GM21825 (cell line): ENCODE measurements at regions not wholly inside any gene's neighbourhood (a gene's known extent, or its start where the extent isn't known, plus 50 kb on each side); places are given as distances from the start of the nearest gene placed in this dataset.

ENCODE experiments used
- ATAC-seq: cut with Tn5 transposase; IDR thresholded peaks from one replicate; pipeline ENCODE4 v1.9.1; 2021; ENCODE audit warnings: mild to moderate bottlenecking, moderate library complexity; ENCODE audit not compliant: unreplicated experiment

GRCh38 chr5:143665866-143666265 lies 146.1 kb upstream of the HMHB1 start:
- ATAC-seq, result no peak

- ATAC-seq, result no peak
Observed at GRCh38 chr5:143664623-143665022, 147.3 kb upstream of the HMHB1 start.

DNA sequence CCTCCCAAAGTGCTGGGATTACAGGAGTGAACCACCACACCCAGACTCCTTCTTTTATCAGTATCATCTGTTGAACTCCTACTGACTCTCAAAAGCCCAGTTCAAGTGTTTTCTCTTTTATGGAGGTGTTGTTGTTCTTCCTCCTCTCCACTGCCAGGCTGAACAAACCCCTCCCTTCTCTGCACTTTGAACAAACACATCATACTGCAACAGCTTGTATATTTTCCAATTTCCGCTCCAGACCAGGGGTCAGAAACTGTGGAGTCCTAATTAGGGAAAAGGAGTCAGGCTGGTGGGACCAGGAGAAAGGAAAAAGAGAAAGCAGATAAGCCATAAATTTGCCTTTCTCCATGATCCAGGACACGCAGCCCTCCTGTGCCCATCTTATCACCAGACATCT lies 148.1 kb upstream of the HMHB1 start:
- ATAC-seq, result no peak

- no peak for ATAC-seq
Observed at GRCh38 chr5:143662020-143662419, 149.9 kb upstream of the HMHB1 start.

- no peak for ATAC-seq
Observed at GRCh38 chr5:143660625-143661024, 151.3 kb upstream of the HMHB1 start.

DNA sequence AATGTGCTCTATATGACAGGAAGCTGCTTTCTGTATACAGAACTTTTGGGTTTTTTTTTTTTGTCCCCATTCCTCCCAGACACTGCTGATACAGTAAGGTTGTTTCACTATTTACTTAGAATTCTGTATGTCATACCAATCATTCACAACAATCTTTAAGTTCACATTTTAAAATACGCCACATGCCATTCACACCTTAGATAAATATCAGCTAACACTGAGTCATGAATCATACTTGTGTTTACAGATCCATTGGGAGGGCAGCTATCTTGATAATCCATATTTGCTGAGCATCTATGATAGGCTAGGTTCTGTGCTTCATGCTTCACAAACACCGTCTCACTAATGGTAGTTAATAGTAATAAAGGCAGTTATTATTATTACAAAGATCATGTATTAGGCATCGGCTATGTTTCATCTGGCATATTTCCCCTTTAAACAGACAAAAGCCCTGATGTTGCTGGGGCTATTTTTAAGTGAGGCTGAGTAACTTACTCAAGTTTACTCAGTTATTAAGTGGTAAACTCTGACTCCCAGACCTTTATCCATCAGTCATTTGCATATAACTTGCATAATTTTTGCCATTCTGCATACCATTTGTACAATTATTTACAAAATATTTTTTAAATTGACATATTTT lies 152.2 kb upstream of the HMHB1 start:
- no peak for ATAC-seq

DNA sequence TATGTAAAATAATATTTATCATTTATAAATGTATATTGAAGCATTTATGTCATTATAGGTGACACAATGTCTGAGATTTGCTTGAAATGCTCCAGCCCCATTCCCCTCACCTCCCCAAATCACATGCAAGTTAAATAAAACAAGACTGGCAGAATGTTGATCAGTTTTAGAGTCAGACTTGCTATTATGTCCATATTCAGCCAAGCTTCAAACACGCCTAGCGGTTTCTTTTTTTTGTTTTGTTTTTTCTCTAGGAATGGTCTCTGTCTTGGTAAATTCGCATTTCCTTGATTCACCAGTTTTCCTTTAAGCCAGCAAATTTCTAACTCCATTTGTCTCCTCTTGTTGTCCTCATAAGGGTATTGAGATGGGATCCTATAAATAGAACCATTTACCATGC lies 153.0 kb upstream of the HMHB1 start:
- no peak for ATAC-seq

GRCh38 chr5:143657647-143658285 lies 154.2 kb upstream of the HMHB1 start:
- no peak for ATAC-seq

GRCh38 chr5:143653766-143654282 lies 158.1 kb upstream of the HMHB1 start:
- ATAC-seq, result no peak

GRCh38 chr5:143653256-143653655 lies 158.7 kb upstream of the HMHB1 start:
- no peak for ATAC-seq

GRCh38 chr5:143652108-143652700 lies 159.8 kb upstream of the HMHB1 start:
- no peak for ATAC-seq

DNA sequence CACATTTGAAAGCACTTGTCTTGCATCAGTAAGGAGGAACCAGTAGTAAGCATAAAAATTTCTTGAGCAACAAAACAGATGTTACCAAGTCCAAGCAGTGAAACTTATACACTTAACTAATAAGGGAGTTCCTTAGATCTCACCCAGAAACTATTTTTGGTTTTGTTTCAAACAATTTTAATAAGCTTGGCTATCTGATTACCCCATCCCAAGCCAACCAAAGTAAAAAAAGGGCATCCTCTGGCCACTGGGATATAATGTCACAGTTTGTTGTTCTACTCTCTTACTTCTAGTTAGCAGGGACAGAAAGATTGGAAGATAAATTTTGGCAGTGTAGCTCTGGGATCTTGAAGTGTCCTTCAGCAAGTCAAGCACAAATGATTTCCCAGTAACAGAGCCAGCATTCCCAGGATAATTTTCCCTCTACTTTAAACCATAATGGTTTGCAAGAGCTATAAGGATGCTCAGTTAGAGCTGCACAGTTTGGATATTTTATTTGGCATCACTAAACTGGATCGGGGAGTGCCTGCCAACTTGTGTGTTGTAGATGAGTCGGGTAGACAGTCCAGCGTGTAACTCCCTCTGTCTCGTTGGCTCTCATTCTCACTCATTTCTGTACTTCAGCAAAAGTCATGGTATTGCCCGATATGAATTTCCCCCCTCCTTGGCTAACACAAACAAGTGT lies 161.9 kb upstream of the HMHB1 start:
- no peak for ATAC-seq

GRCh38 chr5:143648696-143649095 lies 163.3 kb upstream of the HMHB1 start:
- ATAC-seq, result no peak

GRCh38 chr5:143646961-143647360 lies 165.0 kb upstream of the HMHB1 start:
- ATAC-seq, result no peak

DNA sequence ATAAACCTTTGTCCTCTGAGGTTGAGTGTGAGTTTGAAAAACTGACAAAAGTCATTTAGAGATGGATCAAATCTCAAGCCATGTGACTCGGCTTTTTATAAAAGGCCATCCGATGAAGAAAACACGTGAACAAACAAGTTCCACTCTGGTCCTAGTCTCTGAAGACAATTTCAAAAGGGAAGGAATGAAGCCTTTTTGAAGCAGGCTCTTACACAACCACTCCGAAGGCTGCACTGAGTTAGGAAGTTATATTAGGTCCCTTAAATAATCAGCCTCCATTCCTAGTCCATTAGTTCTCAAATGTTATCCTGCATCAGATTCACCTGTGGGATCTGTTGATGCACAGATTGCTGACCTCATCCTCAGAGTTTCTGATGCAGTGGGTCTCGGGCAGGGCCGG lies 166.6 kb upstream of the HMHB1 start:
- no peak for ATAC-seq

DNA sequence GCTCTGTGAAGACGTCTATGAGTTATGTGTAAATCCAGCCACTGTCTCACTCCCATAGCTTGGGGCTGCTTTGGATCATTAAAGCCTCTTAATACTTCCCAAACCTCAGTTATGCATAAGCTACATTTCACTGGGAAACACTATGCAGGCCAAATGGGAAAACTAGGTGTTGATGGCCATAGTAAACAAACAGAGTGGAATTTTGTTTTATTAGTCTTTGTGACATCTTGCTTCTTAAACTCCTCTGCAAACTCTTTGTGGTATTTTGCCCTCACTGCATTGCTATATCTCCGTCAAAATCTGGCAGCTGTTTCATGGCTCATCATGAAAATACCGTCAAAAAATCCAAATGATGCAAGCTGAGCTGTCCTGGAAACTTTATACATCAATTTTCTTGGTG lies 167.2 kb upstream of the HMHB1 start:
- ATAC-seq, result no peak

DNA sequence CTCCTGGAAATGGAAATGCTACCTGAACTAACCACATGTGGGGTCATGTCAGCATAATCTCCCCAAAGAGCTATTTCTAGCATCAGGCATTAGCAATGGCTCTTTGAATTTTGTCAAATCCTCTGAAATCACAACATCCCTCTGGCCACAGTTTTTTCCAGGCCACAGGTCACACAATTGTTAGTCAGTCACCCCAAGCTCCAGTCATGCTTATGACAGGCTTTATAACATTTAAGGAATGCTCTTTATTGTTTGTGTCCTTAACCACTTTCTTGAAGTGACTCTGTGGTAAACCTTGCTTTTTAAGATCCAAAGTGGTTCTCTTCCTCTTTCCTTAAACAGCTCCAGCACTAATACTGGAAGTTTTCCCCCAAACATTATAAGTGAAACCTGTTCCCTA lies 169.2 kb upstream of the HMHB1 start:
- no peak for ATAC-seq

DNA sequence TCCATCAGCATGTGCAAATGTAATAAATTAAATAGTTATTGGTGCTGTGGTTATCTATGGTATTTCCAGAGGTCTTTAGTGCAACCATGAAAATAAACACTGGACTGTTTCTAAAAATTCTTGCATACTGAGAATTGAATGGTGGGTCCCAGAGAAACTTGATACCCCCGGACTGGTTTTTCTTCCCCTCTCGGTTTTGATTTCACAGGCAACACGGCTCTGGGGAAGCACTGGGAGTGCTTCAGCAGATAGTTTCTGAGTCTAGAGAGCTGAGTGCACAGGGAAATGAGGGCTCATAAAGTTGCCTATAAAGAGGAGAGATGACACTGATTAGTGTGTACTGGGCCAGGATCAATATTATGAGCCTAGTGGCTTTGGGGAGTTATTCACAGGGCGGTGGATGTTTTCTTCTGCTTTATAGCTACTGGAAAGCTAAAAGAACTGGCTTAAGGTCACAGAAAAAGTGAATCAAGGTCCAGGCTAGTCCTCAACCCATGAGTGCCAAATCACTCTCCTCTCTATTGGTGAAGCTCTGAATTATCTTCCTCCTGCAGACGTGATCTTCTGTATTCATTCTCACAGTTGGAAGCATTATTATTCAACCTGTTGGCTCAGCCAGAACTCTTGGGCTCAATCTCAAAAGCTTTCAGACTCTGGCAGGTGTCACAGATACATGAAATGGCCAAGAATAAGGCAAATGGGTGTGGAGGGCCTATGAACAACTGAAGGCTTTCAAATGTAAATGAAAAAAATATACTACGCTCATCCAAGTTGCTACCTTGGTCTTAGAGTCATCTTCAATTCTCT lies 170.2 kb upstream of the HMHB1 start:
- peak; percentile 67 for ATAC-seq

- ATAC-seq, result no peak
Observed at GRCh38 chr5:143638654-143639053, 173.3 kb upstream of the HMHB1 start.

DNA sequence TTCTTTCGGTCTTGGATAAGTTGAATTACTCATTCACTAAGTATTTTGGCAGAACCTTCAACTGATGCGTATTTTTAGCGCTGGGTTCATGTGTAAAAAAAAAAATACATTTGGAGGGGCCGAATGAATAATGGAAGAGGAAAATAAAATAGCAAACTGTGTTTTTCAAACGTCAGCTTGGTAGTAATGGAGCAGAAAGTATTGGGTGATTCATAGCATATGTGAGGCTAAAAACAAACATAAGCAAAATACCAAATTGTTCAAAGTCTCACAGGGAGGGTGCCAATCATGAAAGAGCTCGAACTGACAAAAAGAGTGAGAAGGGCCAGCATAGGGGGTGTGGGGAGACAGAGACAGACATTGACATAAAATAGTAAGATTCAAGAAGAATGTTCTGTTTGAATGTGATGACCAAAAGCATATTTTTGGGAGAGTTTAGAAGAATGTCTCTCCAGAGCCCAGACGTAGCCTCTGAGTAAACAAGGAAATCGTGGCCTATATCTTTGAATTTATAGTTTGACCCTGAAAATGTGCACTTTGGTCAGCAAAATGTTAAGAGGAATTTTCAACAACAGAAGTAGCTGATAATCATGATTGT lies 174.9 kb upstream of the HMHB1 start:
- ATAC-seq, result no peak

DNA sequence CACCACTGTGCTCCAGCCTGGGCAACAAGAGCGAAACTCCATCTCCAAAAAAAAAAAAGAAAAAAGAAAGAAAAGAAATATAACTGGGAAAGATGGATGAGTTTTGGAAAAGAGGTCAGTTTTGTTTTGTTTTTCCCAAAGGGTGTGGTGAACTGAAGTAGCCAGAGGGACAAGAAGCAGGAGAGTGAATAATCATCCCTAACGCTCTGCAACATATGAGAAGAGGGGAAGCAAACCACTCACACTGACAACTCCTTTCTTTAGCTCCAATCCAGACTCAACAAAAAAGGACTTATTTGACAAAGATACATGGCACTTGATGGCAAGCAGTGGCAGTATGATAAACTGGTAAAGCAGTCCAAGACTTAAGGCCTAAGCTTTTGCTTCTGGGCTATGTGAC lies 176.1 kb upstream of the HMHB1 start:
- ATAC-seq, result no peak
